Endothelial cell (in vitro differentiated cells): ENCODE measurements at regions not wholly inside any gene's neighbourhood (a gene's known extent, or its start where the extent isn't known, plus 50 kb on each side); places are given as distances from the start of the nearest gene placed in this dataset.
A peak's percentile ranks its signal among the peaks of the same experiment; 100 is the strongest.

Experiments used
- DNase-seq: peaks from one replicate; pipeline ENCODE4 v3.0.0; 2021; ENCODE audit warnings: low spot score
- H3K27ac Mint-ChIP-seq: one replicate; pipeline ENCODE4 v1.8.0; 2021; ENCODE audit warnings: mixed read lengths, inconsistent platforms; ENCODE audit not compliant: unreplicated experiment
- H3K27me3 Mint-ChIP-seq: one replicate; pipeline ENCODE4 v1.8.0; 2021; ENCODE audit warnings: mild to moderate bottlenecking, moderate library complexity, mixed read lengths, inconsistent platforms; ENCODE audit not compliant: unreplicated experiment
- H3K36me3 Mint-ChIP-seq: one replicate; pipeline ENCODE4 v1.8.0; 2021; ENCODE audit warnings: mild to moderate bottlenecking, low read depth, mixed read lengths, inconsistent platforms; ENCODE audit not compliant: unreplicated experiment
- H3K4me1 Mint-ChIP-seq: one replicate; pipeline ENCODE4 v1.8.0; 2021; ENCODE audit warnings: mild to moderate bottlenecking, mixed read lengths, inconsistent platforms; ENCODE audit not compliant: unreplicated experiment
- H3K4me3 Mint-ChIP-seq: one replicate; pipeline ENCODE4 v1.8.0; 2021; ENCODE audit warnings: mild to moderate bottlenecking, mixed read lengths, inconsistent platforms; ENCODE audit not compliant: unreplicated experiment
- H3K9me3 Mint-ChIP-seq: one replicate; pipeline ENCODE4 v1.8.0; 2021; ENCODE audit warnings: mixed read lengths, inconsistent platforms; ENCODE audit not compliant: unreplicated experiment
- TF ChIP-seq, protein P1 (sequence below): fragments of 200-600 bp; sonication (generic); IDR thresholded peaks from one replicate; pipeline ENCODE4 v1.5.0; 2021; ENCODE audit warnings: antibody characterized with exemption; ENCODE audit not compliant: unreplicated experiment

DNA sequence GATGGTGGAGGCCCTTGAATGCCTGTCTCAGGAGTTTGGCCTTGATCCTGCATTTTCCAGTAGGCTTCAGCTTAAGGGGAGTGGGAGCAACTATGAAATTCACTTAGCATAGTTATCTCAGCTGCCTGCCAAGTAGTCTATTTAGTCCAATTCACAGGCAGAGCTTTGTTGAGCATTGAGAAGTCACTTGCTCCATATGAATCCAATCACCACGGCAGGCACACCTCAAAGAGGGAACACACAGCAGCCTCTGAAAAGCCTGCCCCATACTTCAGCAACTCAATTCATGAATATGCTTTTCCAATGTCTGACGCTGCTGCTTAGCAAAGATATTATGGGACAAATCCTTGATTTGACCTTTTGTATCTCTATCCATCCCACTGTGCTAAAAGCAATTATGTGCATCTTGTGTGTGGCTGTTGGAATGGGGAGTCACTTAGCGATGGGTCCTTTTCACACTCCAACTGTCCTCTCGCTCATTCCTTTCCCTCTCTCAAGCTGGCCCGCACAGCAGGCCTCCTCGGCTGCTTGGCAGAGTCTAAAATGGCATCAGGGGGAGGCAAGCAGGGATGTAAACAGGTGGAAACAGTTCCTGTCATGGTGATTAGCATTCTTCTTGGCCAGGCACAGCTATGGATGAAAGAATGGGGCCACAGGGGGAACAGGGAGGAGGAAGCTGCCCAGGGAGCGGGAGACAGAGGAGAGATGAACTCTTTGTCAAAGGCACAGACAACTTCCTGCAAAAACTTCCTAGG lies 56.0 kb upstream of the LRPPRC start:
- Mint-ChIP-seq H3K27me3 (no peaks in the 10 kb centered on the region), H3K9me3 (no peaks in the 10 kb centered on the region), H3K4me1 (peaks cover 24% of the 10 kb centered on the region), H3K36me3 (no peaks in the 10 kb centered on the region), H3K27ac (peak overlapping the region; percentile 90), H3K4me3 (no peak overlapping the region)
- TF ChIP-seq, protein P1, sequence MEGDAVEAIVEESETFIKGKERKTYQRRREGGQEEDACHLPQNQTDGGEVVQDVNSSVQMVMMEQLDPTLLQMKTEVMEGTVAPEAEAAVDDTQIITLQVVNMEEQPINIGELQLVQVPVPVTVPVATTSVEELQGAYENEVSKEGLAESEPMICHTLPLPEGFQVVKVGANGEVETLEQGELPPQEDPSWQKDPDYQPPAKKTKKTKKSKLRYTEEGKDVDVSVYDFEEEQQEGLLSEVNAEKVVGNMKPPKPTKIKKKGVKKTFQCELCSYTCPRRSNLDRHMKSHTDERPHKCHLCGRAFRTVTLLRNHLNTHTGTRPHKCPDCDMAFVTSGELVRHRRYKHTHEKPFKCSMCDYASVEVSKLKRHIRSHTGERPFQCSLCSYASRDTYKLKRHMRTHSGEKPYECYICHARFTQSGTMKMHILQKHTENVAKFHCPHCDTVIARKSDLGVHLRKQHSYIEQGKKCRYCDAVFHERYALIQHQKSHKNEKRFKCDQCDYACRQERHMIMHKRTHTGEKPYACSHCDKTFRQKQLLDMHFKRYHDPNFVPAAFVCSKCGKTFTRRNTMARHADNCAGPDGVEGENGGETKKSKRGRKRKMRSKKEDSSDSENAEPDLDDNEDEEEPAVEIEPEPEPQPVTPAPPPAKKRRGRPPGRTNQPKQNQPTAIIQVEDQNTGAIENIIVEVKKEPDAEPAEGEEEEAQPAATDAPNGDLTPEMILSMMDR = no peak
- DNase-seq = no peak

DNA sequence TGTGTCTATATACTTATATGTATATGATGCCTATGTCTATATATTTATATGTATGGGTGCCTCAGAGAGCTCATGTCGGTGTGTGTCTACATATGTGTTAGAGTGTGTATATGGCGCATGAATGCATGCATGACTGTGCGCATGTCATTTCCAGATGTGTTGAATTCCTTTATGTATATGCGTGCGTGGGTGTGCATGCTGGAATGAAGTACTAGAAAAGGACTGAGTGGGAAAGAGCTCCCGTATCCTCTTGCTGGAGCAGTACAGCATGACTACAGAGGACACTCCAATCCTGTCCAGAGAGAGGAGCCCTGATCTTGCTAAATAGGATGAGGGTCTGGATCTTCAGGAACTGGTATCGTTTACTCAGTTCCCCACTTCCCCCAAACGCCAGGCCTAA lies 56.8 kb upstream of the LRPPRC start:
- peaks cover 24% of the 10 kb centered on the region for H3K4me1 Mint-ChIP-seq
- H3K4me3 Mint-ChIP-seq = no peak overlapping the region
- TF ChIP-seq, protein P1 = no peak
- no peaks in the 10 kb centered on the region for H3K27me3 Mint-ChIP-seq
- no peak overlapping the region for H3K27ac Mint-ChIP-seq
- DNase-seq = no peak
- H3K9me3 Mint-ChIP-seq = no peaks in the 10 kb centered on the region
- H3K36me3 Mint-ChIP-seq = peaks cover under 1% of the 10 kb centered on the region

DNA sequence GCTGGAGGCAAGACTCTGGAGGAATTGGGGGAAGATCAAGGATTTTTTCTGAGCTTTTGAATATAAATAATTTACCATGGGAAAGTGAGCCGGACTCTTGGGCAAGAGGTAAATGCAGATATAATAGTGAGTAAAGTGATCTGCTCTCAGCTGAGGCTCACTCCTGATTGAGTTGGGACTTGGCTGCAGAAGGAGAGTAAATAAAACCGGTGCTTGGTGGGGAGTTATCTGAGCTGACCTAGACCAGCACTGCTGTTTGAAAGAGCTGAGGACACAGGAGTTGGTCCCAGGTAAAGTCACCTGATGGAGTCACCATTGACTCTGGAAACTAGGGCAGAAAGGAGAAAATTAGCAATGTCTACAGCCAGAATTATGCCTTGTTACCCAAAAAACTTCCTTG lies 57.3 kb upstream of the LRPPRC start:
- no peak for DNase-seq
- TF ChIP-seq, protein P1 = no peak
- H3K27me3 Mint-ChIP-seq = no peaks in the 10 kb centered on the region
- peaks cover 3% of the 10 kb centered on the region for H3K36me3 Mint-ChIP-seq
- peaks cover 24% of the 10 kb centered on the region for H3K4me1 Mint-ChIP-seq
- H3K9me3 Mint-ChIP-seq = no peaks in the 10 kb centered on the region
- no peak overlapping the region for H3K27ac Mint-ChIP-seq
- no peak overlapping the region for H3K4me3 Mint-ChIP-seq

DNA sequence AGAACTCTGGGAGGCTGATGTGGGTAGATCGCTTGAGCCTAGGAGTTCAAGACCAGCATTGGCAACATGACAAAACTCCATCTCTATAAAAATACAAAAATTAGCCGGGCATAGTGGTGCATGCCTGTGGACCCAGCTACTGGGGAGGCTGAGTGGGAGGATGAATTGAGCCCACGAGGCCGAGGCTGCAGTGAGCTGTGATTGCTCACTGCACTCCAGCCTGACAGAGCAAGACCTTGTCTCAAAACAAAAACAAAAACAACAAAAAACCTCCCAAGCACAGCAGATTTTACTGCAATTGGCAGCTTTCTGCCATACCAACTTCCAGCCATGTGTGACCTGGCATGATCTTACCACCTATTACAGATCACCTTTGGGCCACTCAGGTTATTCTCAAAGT lies 57.7 kb upstream of the LRPPRC start:
- TF ChIP-seq, protein P1 = no peak
- DNase-seq = no peak
- Mint-ChIP-seq H3K4me3 (no peak overlapping the region), H3K36me3 (peaks cover 3% of the 10 kb centered on the region), H3K9me3 (no peaks in the 10 kb centered on the region), H3K27me3 (no peaks in the 10 kb centered on the region), H3K27ac (no peak overlapping the region), H3K4me1 (peaks cover 24% of the 10 kb centered on the region)

DNA sequence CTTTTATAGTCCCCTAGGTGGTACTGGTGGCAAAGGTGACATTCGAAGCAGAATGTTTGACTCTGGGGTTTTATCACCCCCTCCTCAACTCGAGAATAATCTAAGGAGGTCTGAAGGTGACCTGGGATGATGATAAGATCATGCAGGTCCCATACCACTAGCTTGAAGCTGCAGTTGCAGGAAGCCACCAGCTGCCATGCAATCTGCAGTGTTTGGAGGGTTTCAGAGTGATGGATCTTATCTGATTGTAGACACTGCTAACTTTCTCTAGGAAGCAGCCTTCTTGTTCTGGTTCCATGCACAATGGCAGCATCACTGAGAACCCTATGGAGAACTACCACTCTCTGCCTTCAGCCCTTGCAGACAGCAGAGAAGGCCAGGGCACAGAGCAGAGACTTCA lies 59.4 kb upstream of the LRPPRC start:
- Mint-ChIP-seq H3K4me1 (peaks cover 24% of the 10 kb centered on the region), H3K9me3 (no peaks in the 10 kb centered on the region), H3K4me3 (no peak overlapping the region), H3K27me3 (no peaks in the 10 kb centered on the region), H3K36me3 (peaks cover 3% of the 10 kb centered on the region), H3K27ac (no peak overlapping the region)
- TF ChIP-seq, protein P1 = no peak
- no peak for DNase-seq
